ENCODE measurements at regions not wholly inside any gene's neighbourhood (a gene's known extent, or its start where the extent isn't known, plus 50 kb on each side); places are given as distances from the start of the nearest gene placed in this dataset.

DNA sequence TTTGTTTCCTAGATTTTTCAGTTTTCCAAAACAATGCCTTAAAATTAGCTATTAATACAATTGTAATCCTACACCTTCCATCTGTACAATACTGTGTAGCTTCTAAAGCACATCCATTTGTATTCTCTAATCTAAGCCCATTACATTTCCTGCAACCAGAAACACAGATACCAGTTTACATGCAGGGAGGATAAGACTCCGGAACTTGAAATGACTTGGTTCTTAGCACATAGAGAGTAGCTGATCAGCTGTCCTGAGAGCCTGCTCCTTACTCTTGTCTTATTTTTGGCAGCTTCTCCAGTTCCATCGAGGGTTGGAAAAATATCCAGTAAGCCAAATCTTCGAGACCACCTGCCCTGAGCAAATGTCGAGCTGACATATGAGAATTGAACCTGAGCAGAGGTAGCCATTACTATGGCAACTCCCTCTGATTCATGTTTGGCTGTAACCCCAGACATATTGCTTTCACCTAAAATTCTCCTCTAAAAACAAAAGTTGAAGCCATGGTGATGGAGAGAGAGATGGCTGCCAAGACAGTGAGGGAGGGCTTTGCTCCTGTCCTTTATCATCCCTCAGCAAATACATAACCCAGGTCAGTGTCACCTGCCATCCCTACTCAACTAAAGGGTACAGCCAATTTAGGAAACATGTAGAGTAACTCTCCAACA, 542.8 kb downstream of the IRS1 start:
- DNase-seq (no peak), ATAC-seq (no peak)
- Histone ChIP-seq H3K27me3 (ENCODE audit: low read depth) (no peaks in the 10 kb centered on the region), H3K4me1 (no peaks in the 10 kb centered on the region), H3K36me3 (no peaks in the 10 kb centered on the region), H3K27ac (no peak overlapping the region), H3K9me3 (no peaks in the 10 kb centered on the region), H3K4me3 (no peak overlapping the region)
- intact Hi-C loops (cut with DNase I), result no loop called here
- TF ChIP-seq, protein P1, sequence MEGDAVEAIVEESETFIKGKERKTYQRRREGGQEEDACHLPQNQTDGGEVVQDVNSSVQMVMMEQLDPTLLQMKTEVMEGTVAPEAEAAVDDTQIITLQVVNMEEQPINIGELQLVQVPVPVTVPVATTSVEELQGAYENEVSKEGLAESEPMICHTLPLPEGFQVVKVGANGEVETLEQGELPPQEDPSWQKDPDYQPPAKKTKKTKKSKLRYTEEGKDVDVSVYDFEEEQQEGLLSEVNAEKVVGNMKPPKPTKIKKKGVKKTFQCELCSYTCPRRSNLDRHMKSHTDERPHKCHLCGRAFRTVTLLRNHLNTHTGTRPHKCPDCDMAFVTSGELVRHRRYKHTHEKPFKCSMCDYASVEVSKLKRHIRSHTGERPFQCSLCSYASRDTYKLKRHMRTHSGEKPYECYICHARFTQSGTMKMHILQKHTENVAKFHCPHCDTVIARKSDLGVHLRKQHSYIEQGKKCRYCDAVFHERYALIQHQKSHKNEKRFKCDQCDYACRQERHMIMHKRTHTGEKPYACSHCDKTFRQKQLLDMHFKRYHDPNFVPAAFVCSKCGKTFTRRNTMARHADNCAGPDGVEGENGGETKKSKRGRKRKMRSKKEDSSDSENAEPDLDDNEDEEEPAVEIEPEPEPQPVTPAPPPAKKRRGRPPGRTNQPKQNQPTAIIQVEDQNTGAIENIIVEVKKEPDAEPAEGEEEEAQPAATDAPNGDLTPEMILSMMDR (IDR thresholded peaks at IDR 0.05), result no peak

DNA sequence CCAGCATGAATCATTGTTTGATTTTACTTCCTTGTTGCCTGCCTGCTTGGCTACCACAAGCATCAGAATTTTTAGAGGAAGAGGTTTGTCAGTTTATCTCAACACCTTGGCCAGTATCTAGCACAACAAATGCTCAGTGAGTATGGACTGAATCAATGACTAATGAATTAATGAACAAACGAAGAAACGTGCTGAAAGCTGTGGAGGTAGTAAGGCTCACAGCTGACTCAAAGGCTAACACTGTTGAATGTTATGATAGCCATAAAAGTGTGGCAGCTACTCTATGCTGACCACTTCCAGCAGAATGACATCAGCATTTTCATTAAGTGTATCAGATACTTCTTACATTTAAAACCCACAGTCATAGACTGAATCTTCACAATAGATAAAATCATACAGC, 543.4 kb downstream of the IRS1 start:
- H3K9me3 ChIP-seq, result no peaks in the 10 kb centered on the region
- H3K36me3 ChIP-seq, result no peaks in the 10 kb centered on the region
- TF ChIP-seq, protein P1 (IDR thresholded peaks at IDR 0.05), result no peak
- H3K27me3 ChIP-seq (ENCODE audit: low read depth), result no peaks in the 10 kb centered on the region
- no peak overlapping the region for H3K4me3 ChIP-seq
- intact Hi-C loops (cut with DNase I), result no loop called here
- H3K4me1 ChIP-seq, result no peaks in the 10 kb centered on the region
- no peak for ATAC-seq
- H3K27ac ChIP-seq, result no peak overlapping the region
- DNase-seq, result no peak

DNA sequence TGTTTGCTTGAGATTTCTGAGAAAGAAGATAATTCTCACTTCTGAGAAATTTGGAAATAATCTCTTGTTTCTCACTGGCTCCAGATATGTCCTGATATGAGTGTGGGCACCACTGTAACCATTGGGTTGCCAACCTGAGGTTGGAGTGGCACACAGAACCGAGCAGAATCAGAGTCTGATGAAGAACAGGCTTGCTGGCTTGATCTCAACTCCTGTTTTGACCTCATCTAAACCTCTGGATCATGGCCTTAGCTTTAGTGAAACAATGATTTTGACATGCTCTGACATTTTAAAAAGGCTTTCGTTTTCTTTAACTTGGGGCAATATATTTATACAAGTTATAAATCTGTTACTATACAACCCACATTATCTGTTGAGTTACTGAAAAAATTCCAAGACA, 548.0 kb downstream of the IRS1 start:
- no peak overlapping the region for H3K4me3 ChIP-seq
- H3K27me3 ChIP-seq (ENCODE audit: low read depth), result no peaks in the 10 kb centered on the region
- no peak overlapping the region for H3K27ac ChIP-seq
- H3K9me3 ChIP-seq, result no peaks in the 10 kb centered on the region
- H3K36me3 ChIP-seq, result no peaks in the 10 kb centered on the region
- DNase-seq (no peak), ATAC-seq (no peak)
- no peaks in the 10 kb centered on the region for H3K4me1 ChIP-seq
- TF ChIP-seq, protein P1 (IDR thresholded peaks at IDR 0.05), result no peak
- intact Hi-C loops (cut with DNase I), result no loop called here

DNA sequence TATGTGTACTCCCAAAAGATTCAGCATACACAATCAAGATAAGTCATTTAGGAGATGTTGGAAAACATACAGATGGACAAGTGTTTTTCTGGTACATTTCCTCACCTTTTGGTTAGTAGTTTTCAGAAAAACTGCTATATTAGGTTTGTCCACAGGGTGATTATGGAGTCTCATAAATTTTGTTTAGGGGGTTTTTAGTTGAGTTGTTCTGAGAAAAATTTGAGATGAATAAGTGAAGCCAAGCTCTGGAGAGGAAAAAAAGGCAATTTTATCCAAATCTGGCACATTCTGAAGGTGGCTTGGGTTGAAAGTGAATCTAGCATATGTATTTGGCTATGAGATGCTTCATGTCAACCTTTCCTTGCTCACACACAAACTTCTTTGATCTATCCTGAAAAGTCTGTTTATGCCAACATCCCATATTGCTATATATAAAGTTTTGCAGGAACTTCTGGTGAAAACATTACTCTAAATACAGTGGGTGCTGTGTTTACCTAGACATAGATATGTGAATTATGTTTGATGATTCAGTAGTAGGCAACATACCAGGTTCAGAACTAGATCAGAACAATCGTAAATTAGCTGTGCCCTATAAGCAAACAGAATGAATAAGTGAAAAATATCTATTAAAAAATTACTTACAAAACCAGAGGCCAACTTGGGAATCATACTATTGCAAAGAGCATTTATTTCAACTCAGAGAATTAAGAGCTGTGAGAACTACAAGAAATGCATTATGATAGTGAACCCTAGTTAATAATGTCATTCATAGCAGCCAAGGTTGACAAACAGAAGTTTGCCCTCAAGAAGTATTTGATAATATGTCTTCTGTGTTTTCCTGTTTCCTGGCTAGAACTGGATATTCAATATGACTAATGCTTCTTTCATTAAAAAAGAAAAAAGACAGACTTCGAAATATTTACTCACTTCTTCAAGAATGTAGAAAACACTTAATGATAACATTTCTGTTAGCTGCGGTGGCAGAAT, 552.0 kb downstream of the IRS1 start:
- Histone ChIP-seq H3K36me3 (no peaks in the 10 kb centered on the region), H3K27me3 (ENCODE audit: low read depth) (no peaks in the 10 kb centered on the region), H3K27ac (no peak overlapping the region), H3K4me3 (no peak overlapping the region), H3K4me1 (no peaks in the 10 kb centered on the region), H3K9me3 (peaks cover 9% of the 10 kb centered on the region)
- DNase-seq (no peak), ATAC-seq (no peak)
- TF ChIP-seq, protein P1 (IDR thresholded peaks at IDR 0.05), result no peak
- intact Hi-C loops (cut with DNase I), result no loop called here

DNA sequence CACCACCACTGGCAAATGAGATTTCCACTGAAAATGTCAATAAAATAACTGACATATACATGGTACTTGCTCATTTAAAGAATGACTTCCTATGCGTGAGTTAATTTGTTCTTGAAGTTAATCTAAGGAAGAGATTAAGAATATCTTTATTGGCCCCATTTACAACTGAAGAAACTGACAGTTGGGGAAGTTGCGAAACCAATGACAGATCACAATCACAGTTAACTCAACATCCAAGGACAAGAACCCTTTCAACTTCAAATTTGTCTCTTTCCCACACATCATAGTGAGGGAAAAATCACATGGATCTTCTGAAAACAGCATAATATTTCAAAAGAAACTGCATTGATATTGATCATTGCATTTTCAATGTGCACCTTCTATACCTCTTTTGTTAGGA, 565.4 kb downstream of the IRS1 start:
- ATAC-seq (no peak), DNase-seq (no peak)
- intact Hi-C loops (cut with DNase I), result no loop called here
- Histone ChIP-seq H3K4me3 (no peak overlapping the region), H3K36me3 (no peaks in the 10 kb centered on the region), H3K27me3 (ENCODE audit: low read depth) (no peaks in the 10 kb centered on the region), H3K27ac (no peak overlapping the region), H3K9me3 (no peaks in the 10 kb centered on the region), H3K4me1 (no peaks in the 10 kb centered on the region)
- TF ChIP-seq, protein P1 (IDR thresholded peaks at IDR 0.05), result no peak
